ENCODE measurements at regions not wholly inside any gene's neighbourhood (a gene's known extent, or its start where the extent isn't known, plus 50 kb on each side); places are given as distances from the start of the nearest gene placed in this dataset.

DNA sequence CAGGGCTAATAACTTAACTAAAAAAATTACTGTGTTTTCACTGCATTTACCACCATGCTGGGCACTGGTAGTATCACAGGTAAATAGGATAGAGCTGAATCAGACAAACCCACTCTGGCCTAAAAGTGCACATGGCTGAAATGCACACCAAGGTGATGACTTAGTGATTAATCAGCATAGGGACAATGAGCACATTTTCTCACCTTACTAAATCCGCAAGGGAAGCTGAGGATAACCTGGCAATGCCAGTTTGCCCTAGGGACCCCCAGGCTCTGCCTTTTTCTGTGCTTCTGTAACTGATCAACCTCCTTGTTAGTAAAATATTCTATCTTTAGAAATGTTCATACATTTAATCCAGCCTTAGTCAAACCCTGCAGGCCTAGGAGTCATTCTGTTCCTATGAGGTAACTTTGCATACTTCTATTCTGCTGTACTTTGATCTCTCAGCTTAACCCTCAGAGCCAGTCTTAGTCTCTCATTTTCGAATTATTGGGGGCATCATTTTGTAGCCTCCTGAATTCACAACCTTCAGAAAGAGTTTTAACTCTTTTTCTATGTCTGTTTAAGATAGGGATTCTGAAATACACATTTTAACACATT lies 562.9 kb upstream of the KCNMB2 start:
- no peak for DNase-seq

GRCh38 chr3:177976241-177976640 lies 560.0 kb upstream of the KCNMB2 start:
- DNase-seq = no peak

- DNase-seq = no peak
These were observed 559.4 kb upstream of the KCNMB2 start for GRCh38 chr3:177976866-177977265.

- no peak for DNase-seq
These were observed 558.7 kb upstream of the KCNMB2 start for GRCh38 chr3:177977381-177978158.

DNA sequence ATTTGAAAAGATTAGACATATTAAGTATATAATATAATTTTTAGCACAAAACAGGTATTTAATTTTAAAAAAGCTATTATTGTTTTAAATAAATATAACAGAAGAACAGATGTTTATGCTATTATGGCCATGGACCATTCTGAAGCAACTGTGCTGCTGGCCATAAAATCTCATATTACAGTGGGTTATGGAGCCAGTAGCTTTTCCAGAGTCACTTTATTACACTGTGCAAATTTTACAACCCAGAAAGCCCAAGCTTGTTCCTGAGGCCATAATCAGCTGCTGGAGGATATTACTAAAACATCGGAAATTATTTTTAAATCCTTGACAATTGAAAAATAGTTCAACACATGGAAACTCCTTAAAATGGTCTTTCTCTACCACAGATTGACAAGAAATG lies 557.3 kb upstream of the KCNMB2 start:
- no peak for DNase-seq

GRCh38 chr3:177979703-177980102 lies 556.5 kb upstream of the KCNMB2 start:
- DNase-seq = no peak

DNA sequence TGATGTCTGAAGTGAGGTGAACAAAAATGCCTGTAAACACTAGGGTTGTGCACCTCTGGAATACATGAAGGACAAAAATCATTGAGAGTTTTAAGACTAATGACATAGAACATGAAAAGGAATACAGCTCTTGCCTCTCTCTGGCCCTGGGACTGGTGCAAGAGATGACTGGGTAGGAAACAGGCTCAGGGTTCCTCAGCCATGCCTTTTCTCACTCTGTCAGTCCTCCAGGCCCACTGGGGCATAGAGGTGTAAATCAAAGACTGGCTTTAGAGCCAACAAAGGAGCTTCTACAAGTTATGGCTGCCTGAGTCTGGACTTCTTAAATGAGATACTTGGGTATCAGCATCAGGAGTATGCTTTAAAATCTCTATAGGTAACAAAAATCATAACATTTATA lies 554.7 kb upstream of the KCNMB2 start:
- DNase-seq = no peak

DNA sequence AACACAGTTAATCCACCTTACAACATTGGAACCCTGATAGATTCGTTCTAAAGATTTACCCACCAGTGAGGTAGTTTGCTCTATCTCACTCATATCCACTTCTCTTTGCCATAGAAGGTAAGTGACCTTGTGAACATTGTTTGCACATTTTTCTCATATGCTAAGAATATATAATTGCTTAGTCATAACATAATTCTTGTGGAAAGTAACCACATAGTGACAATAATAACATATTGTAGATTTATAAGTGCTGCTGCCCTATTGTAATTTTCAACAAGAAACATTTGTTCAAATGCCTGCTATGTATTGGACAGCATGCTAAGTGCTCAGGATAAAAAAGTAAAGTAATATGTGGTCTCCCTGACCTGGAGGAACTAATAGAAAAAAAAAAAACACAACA lies 554.2 kb upstream of the KCNMB2 start:
- DNase-seq = no peak

GRCh38 chr3:177983320-177983719 lies 552.9 kb upstream of the KCNMB2 start:
- DNase-seq = no peak

- DNase-seq = no peak
These were observed 543.0 kb upstream of the KCNMB2 start for GRCh38 chr3:177992993-177993970.

- DNase-seq = no peak
These were observed 541.3 kb upstream of the KCNMB2 start for GRCh38 chr3:177994976-177995375.

GRCh38 chr3:177995381-177996085 lies 540.7 kb upstream of the KCNMB2 start:
- no peak for DNase-seq

- DNase-seq = peak; percentile 33 to 55
These were observed 534.5 kb upstream of the KCNMB2 start for GRCh38 chr3:178001670-178002101.

DNA sequence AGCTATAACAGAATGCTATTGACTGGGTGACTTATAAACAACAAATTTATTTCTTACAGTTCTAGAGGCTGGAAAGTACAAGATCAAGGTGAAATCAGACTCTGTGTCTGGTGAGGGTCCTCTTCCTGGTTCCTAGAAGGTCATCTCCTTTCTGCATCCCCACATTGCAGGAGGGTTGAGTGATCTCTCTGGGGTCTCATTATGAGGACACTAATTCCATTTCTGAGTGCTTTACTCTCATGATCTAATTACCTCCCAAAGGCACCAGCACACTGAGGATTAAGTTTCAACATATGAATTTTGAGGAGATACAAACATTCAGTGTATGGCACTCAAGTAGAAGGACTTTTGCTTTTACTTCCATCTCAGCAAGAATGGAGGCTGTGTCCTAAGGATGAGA lies 534.1 kb upstream of the KCNMB2 start:
- no peak for DNase-seq

DNA sequence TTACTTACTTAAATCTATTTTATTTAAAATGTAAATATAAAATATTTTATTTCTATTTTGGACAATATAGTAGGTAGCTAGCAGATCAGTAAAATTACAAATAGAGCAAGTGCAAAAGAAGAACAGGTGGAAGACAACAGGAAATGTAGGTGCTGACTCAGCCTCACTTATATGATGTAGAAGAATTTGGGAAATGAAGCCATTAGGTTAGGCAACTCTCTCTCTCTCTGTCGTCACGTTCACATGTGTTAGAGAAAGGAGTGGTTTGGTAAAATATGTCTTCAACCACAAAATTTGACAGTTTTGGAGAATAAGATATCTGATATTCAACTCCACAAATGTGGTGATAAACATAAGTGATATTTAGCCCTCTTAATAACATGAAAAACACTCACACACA lies 532.5 kb upstream of the KCNMB2 start:
- no peak for DNase-seq

GRCh38 chr3:178005961-178006360 lies 530.3 kb upstream of the KCNMB2 start:
- no peak for DNase-seq

DNA sequence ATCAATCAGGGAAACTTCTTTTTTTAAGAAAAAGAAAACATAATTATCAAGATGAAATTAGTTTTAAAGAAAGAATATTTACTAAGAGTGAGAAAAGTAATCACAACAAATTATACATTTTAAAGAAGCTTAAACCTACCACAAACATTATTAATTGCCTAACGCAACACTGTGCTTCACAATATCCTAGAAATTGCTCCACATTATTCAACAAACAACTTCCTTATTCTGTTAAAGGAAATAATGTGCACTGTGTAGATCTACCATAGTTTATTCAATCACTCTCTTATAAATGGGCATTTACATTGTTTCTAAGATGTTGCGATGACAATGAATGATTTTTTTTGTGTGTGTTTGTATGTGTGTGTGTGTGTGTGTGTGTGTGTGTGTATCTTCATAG lies 525.9 kb upstream of the KCNMB2 start:
- no peak for DNase-seq

DNA sequence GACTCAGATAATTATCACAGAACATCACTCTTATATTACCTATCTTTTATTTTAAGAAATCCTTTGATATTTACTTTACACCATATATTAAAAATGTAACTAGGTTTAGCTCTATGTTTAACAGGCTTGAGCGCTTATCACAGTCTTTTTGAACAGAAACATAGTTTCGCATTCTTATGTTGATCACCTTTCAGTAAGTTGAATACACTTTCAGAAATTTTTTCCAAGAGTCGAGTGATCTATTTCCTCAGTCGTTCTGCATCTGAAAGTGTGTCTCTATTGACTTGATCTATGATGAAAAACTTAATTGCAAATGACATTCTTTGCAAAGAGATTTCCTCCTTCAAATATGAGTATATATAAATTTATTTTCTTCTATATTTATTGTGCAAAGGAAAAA lies 516.6 kb upstream of the KCNMB2 start:
- no peak for DNase-seq

DNA sequence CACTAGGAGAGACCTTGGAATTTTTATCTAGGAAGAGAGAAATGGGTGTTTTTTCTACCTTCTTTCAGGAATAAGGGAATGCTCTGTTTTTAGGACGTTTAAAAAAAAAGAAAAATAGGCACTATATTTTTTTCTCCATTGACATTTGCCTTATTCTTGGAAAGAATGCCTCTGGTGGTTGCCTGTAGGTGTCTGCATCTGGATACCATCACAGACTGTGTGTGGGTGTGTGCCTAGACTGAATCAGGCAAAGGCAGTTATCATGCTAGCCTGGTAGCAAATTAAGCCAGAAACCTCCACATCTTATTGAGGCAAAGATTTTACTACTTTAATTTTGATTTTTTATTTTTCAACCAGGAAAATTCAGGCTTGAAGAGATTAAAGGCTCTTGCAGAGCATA lies 513.6 kb upstream of the KCNMB2 start:
- no peak for DNase-seq

DNA sequence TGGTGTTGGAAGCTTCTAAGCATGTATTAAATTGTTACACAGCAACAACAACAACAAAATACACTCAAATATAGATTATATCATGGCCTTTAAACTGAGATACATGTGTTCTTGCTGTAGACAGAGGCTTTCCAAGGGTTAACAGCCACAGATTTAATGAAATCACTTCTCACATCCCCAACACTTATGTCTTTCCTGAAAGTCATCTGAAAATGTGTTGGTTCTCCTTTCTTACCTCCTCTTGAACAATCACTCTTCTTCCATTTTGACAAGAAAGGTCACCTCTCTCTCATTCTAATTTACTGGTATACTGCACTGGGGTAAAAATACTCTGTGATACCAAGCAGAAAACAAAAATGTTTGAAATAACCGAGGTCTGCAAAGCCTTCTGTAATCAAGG lies 507.3 kb upstream of the KCNMB2 start:
- no peak for DNase-seq

DNA sequence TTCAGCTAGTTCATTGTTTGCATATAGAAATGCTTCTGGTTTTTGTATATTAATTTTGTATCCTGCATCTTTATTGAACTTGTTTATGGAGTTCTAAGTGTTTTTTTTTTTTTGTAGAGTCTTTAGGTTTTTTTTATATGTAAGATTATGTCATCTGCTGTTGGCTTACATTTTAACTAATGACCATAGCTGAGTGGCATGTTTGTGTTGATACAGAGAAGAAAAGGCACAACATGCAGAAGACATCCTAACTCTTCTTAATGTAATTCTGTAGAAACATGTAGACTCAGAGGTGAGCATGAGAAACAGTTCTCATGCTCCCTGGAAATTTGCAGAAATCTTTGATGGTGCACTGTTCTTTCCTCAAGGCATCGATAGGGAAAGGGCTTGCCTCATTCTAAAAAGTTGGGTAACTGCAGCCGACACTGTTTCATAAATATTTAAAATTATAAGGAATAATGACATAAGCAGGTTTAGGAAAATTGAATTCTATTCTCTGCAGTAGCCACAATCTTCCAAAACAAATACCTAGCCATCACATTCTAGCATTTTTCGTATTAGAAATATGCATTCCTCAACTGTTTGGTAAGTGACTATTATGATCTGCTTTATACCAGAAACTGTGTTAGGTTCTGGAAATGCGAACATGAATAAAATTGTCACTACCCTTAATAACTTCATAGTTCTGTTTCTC lies 499.6 kb upstream of the KCNMB2 start:
- no peak for DNase-seq

GRCh38 chr3:178041931-178042330 lies 494.3 kb upstream of the KCNMB2 start:
- DNase-seq = no peak

All from activated T-cell treated with anti-CD3 and anti-CD28 coated beads, Interleukin-2, amount 50 U/mL, for 48 hours (primary cell).